PC-3 (cell line): ENCODE measurements at regions not wholly inside any gene's neighbourhood (a gene's known extent, or its start where the extent isn't known, plus 50 kb on each side); places are given as distances from the start of the nearest gene placed in this dataset.
"Not testable (repeated sequence)": the region's sequence is repeated elsewhere in the genome, so short reads cannot be mapped to it uniquely, and the experiment has no call there.

Experiments used
- ATAC-seq: fragments of 200-7000 bp; cut with Tn5 transposase; 2 replicates; pipeline ENCODE4 v1.9.1; 2020; ENCODE audit warnings: mild to moderate bottlenecking, moderate library complexity
- BruUV-seq: library from RNA; stranded (reverse); fragments of 400-500 nt; replicated peaks from 2 replicates; lab custom pipeline; 2021; lab: Mats Ljungman, UMichigan
- CTCF ChIA-PET: fragments of 300-600 bp; sonication (Branson Sonifier 250); formaldehyde crosslinking; loops from one replicate; lab custom pipeline; 2022; ENCODE audit warnings: antibody characterized with exemption; lab: Charles Lee
- POLR2A ChIA-PET: fragments of 300-600 bp; sonication (Branson Sonifier 250); formaldehyde crosslinking; loops from one replicate; lab custom pipeline; 2022; ENCODE audit warnings: antibody characterized with exemption; ENCODE audit not compliant: unreplicated experiment; lab: Charles Lee
- DNase-seq: peaks from one replicate; pipeline ENCODE4 v3.0.0-alpha.2; 2015
- H2AFZ ChIP-seq: fragments of 300-600 bp; sonication (generic); 2 replicates; pipeline ENCODE4 v1.6.0; 2016; ENCODE audit warnings: antibody characterized with exemption, low read length
- H3F3A ChIP-seq: fragments of 300-600 bp; sonication (generic); one replicate; pipeline ENCODE4 v1.6.0; 2017; ENCODE audit warnings: antibody characterized with exemption, low read length, control low read depth, mild to moderate bottlenecking; ENCODE audit not compliant: unreplicated experiment
- H3K27ac ChIP-seq: fragments of 300-600 bp; sonication (generic); 2 replicates; pipeline ENCODE4 v1.5.1; 2016; ENCODE audit warnings: mild to moderate bottlenecking, low read length
- H3K27me3 ChIP-seq: fragments of 300-600 bp; sonication (generic); 2 replicates; pipeline ENCODE4 v1.6.1; 2016; ENCODE audit warnings: low read length, mixed read lengths
- H3K36me3 ChIP-seq: fragments of 300-600 bp; sonication (generic); 2 replicates; pipeline ENCODE4 v1.6.1; 2016; ENCODE audit warnings: low read depth, mixed run types, low read length, mixed read lengths
- H3K4me1 ChIP-seq: fragments of 300-600 bp; sonication (generic); 2 replicates; pipeline ENCODE4 v1.5.1; 2016; ENCODE audit warnings: low read length; ENCODE audit not compliant: insufficient read depth
- H3K4me2 ChIP-seq: fragments of 300-600 bp; sonication (generic); 2 replicates; pipeline ENCODE4 v1.6.0; 2016; ENCODE audit warnings: low read length
- H3K4me3 ChIP-seq: fragments of 300-600 bp; sonication (generic); 2 replicates; pipeline ENCODE4 v1.5.1; 2016; ENCODE audit warnings: mild to moderate bottlenecking, low read length, mixed read lengths
- H3K79me2 ChIP-seq: fragments of 300-600 bp; sonication (generic); 2 replicates; pipeline ENCODE4 v1.6.1; 2017; ENCODE audit warnings: low read length, mixed read lengths
- H3K9ac ChIP-seq: fragments of 300-600 bp; sonication (generic); 2 replicates; pipeline ENCODE4 v1.6.0; 2016; ENCODE audit warnings: mild to moderate bottlenecking, low read length
- H3K9me2 ChIP-seq: fragments of 300-600 bp; sonication (generic); replicated peaks from 2 replicates; pipeline ENCODE4 v1.6.1; 2016; ENCODE audit warnings: mixed run types, low read length, mixed read lengths
- H3K9me3 ChIP-seq: fragments of 300-600 bp; sonication (generic); 2 replicates; pipeline ENCODE4 v1.6.1; 2016; ENCODE audit warnings: low read length, mixed read lengths
- H4K20me1 ChIP-seq: fragments of 300-600 bp; sonication (generic); 2 replicates; pipeline ENCODE4 v1.6.1; 2016; ENCODE audit warnings: low read length, mixed read lengths
- CTCF ChIP-seq: fragments of 300-600 bp; sonication (generic); conservative IDR thresholded peaks from 2 replicates; pipeline ENCODE4 v1.5.1; 2017; ENCODE audit warnings: antibody characterized with exemption, low read depth, mild to moderate bottlenecking, low read length
- EZH2 ChIP-seq: fragments of 300-600 bp; sonication (generic); IDR thresholded peaks from one replicate; pipeline ENCODE4 v1.6.1; 2017; ENCODE audit warnings: antibody characterized with exemption, mild to moderate bottlenecking, low read length; ENCODE audit not compliant: unreplicated experiment
- EZH2phosphoT487 ChIP-seq: fragments of 300-600 bp; sonication (generic); IDR thresholded peaks from 2 replicates; pipeline ENCODE4 v1.6.1; 2018; ENCODE audit warnings: mild to moderate bottlenecking, antibody characterized with exemption, low read length, borderline replicate concordance
- intact Hi-C: fragments of 100-400 bp; cut with micrococcal nuclease; formaldehyde crosslinking; loops from 2 replicates; pipeline ENCODE4 v1.9.0; 2023

GRCh38 chr4:177803151-177803550, 360.9 kb upstream of the AGA start:
- no peak for TF ChIP-seq EZH2phosphoT487
- TF ChIP-seq CTCF = no peak
- no peak for TF ChIP-seq EZH2
- H3K4me1 ChIP-seq = peaks cover 10% of the 10 kb centered on the region; the same call in 1 of the 2 replicates
- BruUV-seq = no TSS peak
- H3K9ac ChIP-seq = no peak overlapping the region
- no peak overlapping the region for H2AFZ ChIP-seq
- CTCF ChIA-PET = no interaction called here
- no peaks in the 10 kb centered on the region for H4K20me1 ChIP-seq
- POLR2A ChIA-PET = no interaction called here
- no peaks in the 10 kb centered on the region for H3K36me3 ChIP-seq
- H3K27ac ChIP-seq = no peak overlapping the region
- H3K4me3 ChIP-seq = no peak overlapping the region
- H3K9me3 ChIP-seq = no peaks in the 10 kb centered on the region
- H3K27me3 ChIP-seq = no peaks in the 10 kb centered on the region
- DNase-seq (no peak), ATAC-seq (no peak)
- no peaks in the 10 kb centered on the region for H3F3A ChIP-seq
- intact Hi-C loops = no loop called here
- no peaks in the 10 kb centered on the region for H3K9me2 ChIP-seq
- no peak overlapping the region for H3K4me2 ChIP-seq
- no peaks in the 10 kb centered on the region for H3K79me2 ChIP-seq

GRCh38 chr4:177809791-177810190, 367.6 kb upstream of the AGA start:
- H3F3A ChIP-seq = no peaks in the 10 kb centered on the region
- no peaks in the 10 kb centered on the region for H3K79me2 ChIP-seq
- no peak overlapping the region for H2AFZ ChIP-seq
- H3K4me3 ChIP-seq = no peak overlapping the region
- H3K4me1 ChIP-seq = no peaks in the 10 kb centered on the region
- intact Hi-C loops = no loop called here
- no peaks in the 10 kb centered on the region for H3K36me3 ChIP-seq
- H3K27me3 ChIP-seq = no peaks in the 10 kb centered on the region
- TF ChIP-seq EZH2phosphoT487 (no peak), CTCF (no peak), EZH2 (no peak)
- POLR2A ChIA-PET = no interaction called here
- H3K4me2 ChIP-seq = no peak overlapping the region
- CTCF ChIA-PET = no interaction called here
- no peak for ATAC-seq
- no peaks in the 10 kb centered on the region for H4K20me1 ChIP-seq
- BruUV-seq = no TSS peak
- no peaks in the 10 kb centered on the region for H3K9me2 ChIP-seq
- no peak overlapping the region for H3K27ac ChIP-seq
- H3K9me3 ChIP-seq = no peaks in the 10 kb centered on the region
- DNase-seq = no peak
- H3K9ac ChIP-seq = no peak overlapping the region

- Histone ChIP-seq H3K9ac (no peak overlapping the region), H3K9me3 (no peaks in the 10 kb centered on the region), H3K27ac (no peak overlapping the region), H3K36me3 (no peaks in the 10 kb centered on the region), H3K4me3 (no peak overlapping the region), H2AFZ (no peak overlapping the region), H4K20me1 (no peaks in the 10 kb centered on the region), H3K27me3 (no peaks in the 10 kb centered on the region), H3K9me2 (no peaks in the 10 kb centered on the region), H3K4me2 (no peak overlapping the region), H3K79me2 (no peaks in the 10 kb centered on the region), H3F3A (no peaks in the 10 kb centered on the region), H3K4me1 (no peaks in the 10 kb centered on the region)
- BruUV-seq = no TSS peak
- CTCF ChIA-PET = no interaction called here
- ATAC-seq (no peak), DNase-seq (no peak)
- intact Hi-C loops = no loop called here
- POLR2A ChIA-PET = no interaction called here
- TF ChIP-seq EZH2 = no peak
- TF ChIP-seq EZH2phosphoT487 = no peak
- TF ChIP-seq CTCF = no peak
Measured at GRCh38 chr4:177810220-177810619, 368.0 kb upstream of the AGA start.

- H3K27ac ChIP-seq, H3F3A ChIP-seq, H3K36me3 ChIP-seq, H3K4me1 ChIP-seq, H3K27me3 ChIP-seq, BruUV-seq, H3K4me2 ChIP-seq, H3K9me3 ChIP-seq, CTCF ChIA-PET, H4K20me1 ChIP-seq, H3K9me2 ChIP-seq, ATAC-seq, intact Hi-C loops, H3K9ac ChIP-seq, POLR2A ChIA-PET, DNase-seq, H2AFZ ChIP-seq, H3K4me3 ChIP-seq, H3K79me2 ChIP-seq: not testable (repeated sequence)
Measured at GRCh38 chr4:177818392-177818791, 376.2 kb upstream of the AGA start.
